GM12891 (cell line): ENCODE measurements at regions not wholly inside any gene's neighbourhood (a gene's known extent, or its start where the extent isn't known, plus 50 kb on each side); places are given as distances from the start of the nearest gene placed in this dataset.

Experiments
- POLR2A ChIP-seq: IDR thresholded peaks from 2 replicates; pipeline ENCODE4 v1.6.1; 2011; ENCODE audit warnings: low read depth, low read length, control low read depth
- POLR2AphosphoS5 ChIP-seq: IDR thresholded peaks from 2 replicates; pipeline ENCODE4 v1.6.1; 2011; ENCODE audit warnings: low read depth, low read length, control low read depth
- TAF1 ChIP-seq: IDR thresholded peaks from 2 replicates; pipeline ENCODE4 v1.6.1; 2011; ENCODE audit warnings: low read depth, low read length, control low read depth

DNA sequence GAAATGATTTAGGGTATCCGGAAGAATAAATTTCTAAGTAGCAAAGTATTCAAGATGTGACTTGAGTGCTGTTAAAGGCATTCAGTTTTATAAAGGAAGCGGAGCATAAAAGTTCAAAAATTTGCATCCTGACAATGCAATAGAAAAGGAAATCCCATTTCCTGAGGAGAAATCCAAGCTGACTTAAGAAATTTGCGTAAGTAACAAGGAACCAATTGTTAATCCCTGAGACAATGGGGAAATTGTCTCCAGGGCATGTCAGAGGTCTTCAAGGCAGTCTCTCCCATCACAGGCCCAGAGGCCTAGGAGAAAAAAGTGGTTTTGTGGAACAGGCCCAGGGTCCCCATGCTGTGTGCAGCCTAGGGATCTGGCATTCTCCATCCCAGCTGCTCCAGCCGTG lies 416.0 kb downstream of the PRDM2 start:
- TF ChIP-seq POLR2A (no peak), POLR2AphosphoS5 (no peak), TAF1 (no peak)
